Breast epithelium (tissue), 3 donors: ENCODE measurements at regions not wholly inside any gene's neighbourhood (a gene's known extent, or its start where the extent isn't known, plus 50 kb on each side); places are given as distances from the start of the nearest gene placed in this dataset.

Source experiments
- POLR2A ChIP-seq: fragments of 450-650 bp; IDR thresholded peaks from one replicate; pipeline ENCODE4 v1.6.1; 2016; ENCODE audit warnings: antibody characterized with exemption, mild to moderate bottlenecking, moderate library complexity
- TF ChIP-seq, protein P1 (sequence below), 3 donors: fragments of 450-650 bp; IDR thresholded peaks; one replicate each; pipeline ENCODE4 v1.5.1; 2016 to 2017; ENCODE audit warnings: antibody characterized with exemption in 3 of 3, mild to moderate bottlenecking in 3 of 3, moderate library complexity in 3 of 3

DNA sequence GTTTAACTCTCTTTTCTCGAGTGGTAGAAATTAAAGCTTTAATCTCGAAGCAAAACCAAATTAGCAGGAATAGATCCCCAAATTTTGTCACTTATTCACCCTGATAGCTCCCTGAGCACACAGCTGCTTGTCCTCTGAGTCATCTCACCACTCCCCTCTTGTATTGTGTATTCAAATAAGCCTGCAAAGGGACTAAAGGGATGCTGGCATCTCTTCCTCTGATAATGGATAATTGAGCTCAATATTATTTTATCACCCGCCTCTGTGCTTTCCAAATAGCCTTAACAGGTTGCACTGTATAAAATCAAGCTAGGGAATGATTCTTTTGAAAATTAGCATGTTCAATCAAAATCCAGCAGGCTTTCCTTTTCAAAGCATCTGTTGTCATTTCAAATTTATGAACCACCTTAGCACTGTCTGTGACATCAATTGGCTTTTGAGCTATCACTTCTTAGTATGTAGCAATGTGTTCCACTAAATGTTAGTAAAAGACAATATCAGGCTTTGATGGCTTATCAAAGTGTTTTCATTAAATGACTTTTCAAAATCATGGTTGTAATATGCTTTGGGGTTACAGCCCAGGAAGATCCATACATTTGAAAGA, 561.6 kb downstream of the PLA2G4A start:
- TF ChIP-seq, protein P1, sequence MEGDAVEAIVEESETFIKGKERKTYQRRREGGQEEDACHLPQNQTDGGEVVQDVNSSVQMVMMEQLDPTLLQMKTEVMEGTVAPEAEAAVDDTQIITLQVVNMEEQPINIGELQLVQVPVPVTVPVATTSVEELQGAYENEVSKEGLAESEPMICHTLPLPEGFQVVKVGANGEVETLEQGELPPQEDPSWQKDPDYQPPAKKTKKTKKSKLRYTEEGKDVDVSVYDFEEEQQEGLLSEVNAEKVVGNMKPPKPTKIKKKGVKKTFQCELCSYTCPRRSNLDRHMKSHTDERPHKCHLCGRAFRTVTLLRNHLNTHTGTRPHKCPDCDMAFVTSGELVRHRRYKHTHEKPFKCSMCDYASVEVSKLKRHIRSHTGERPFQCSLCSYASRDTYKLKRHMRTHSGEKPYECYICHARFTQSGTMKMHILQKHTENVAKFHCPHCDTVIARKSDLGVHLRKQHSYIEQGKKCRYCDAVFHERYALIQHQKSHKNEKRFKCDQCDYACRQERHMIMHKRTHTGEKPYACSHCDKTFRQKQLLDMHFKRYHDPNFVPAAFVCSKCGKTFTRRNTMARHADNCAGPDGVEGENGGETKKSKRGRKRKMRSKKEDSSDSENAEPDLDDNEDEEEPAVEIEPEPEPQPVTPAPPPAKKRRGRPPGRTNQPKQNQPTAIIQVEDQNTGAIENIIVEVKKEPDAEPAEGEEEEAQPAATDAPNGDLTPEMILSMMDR (IDR thresholded peaks at IDR 0.05), result no peak
- TF ChIP-seq POLR2A, result no peak
